ENCODE measurements at regions not wholly inside any gene's neighbourhood (a gene's known extent, or its start where the extent isn't known, plus 50 kb on each side); places are given as distances from the start of the nearest gene placed in this dataset.

DNA sequence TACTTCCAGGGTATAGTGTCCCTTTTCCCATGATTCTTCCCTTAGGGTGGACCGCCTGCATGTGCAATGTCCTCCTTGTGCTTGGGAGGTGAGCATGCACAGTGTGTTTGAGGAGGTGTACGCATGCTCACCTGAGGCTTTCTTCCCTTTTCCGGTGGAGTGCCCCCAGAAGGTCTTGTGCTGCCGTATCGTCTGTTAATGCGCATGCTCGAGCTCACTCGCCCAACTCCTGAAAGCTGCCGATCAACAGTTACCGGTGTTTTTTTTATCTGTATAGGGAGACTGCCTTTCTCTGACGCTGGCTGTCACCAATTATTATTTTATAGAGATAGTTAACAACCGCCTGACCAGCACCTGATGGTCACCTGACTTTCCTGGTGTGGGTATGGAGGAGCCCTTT lies 458.8 kb upstream of the MEX3C start:
- TF ChIP-seq SIN3A (IDR thresholded peaks at IDR 0.05; ENCODE audit: borderline replicate concordance, insufficient read depth, low read length) (no peak), TAF1 (IDR thresholded peaks at IDR 0.05; ENCODE audit: borderline replicate concordance, insufficient read depth, low read length) (no peak), POLR2AphosphoS5 (IDR thresholded peaks at IDR 0.05; ENCODE audit: low read depth, low read length) (no peak), FOXP2 (optimal IDR thresholded peaks at IDR 0.05; ENCODE audit: borderline replicate concordance, extremely low read depth, extremely low read length, insufficient read depth) (no peak)
- TF ChIP-seq, protein P1, sequence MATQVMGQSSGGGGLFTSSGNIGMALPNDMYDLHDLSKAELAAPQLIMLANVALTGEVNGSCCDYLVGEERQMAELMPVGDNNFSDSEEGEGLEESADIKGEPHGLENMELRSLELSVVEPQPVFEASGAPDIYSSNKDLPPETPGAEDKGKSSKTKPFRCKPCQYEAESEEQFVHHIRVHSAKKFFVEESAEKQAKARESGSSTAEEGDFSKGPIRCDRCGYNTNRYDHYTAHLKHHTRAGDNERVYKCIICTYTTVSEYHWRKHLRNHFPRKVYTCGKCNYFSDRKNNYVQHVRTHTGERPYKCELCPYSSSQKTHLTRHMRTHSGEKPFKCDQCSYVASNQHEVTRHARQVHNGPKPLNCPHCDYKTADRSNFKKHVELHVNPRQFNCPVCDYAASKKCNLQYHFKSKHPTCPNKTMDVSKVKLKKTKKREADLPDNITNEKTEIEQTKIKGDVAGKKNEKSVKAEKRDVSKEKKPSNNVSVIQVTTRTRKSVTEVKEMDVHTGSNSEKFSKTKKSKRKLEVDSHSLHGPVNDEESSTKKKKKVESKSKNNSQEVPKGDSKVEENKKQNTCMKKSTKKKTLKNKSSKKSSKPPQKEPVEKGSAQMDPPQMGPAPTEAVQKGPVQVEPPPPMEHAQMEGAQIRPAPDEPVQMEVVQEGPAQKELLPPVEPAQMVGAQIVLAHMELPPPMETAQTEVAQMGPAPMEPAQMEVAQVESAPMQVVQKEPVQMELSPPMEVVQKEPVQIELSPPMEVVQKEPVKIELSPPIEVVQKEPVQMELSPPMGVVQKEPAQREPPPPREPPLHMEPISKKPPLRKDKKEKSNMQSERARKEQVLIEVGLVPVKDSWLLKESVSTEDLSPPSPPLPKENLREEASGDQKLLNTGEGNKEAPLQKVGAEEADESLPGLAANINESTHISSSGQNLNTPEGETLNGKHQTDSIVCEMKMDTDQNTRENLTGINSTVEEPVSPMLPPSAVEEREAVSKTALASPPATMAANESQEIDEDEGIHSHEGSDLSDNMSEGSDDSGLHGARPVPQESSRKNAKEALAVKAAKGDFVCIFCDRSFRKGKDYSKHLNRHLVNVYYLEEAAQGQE (IDR thresholded peaks at IDR 0.05; ENCODE audit: insufficient read depth in 1 of 2, low read depth in 2 of 2, low read length in 2 of 2): no peak

GRCh38 chr18:51658436-51658835 lies 461.0 kb upstream of the MEX3C start:
- TF ChIP-seq, protein P1 (IDR thresholded peaks at IDR 0.05; ENCODE audit: insufficient read depth in 1 of 2, low read depth in 2 of 2, low read length in 2 of 2): no peak
- TF ChIP-seq TAF1 (IDR thresholded peaks at IDR 0.05; ENCODE audit: borderline replicate concordance, insufficient read depth, low read length): no peak
- TF ChIP-seq POLR2AphosphoS5 (IDR thresholded peaks at IDR 0.05; ENCODE audit: low read depth, low read length): no peak
- TF ChIP-seq SIN3A (IDR thresholded peaks at IDR 0.05; ENCODE audit: borderline replicate concordance, insufficient read depth, low read length): no peak
- no peak for TF ChIP-seq FOXP2 (optimal IDR thresholded peaks at IDR 0.05; ENCODE audit: borderline replicate concordance, extremely low read depth, extremely low read length, insufficient read depth)

DNA sequence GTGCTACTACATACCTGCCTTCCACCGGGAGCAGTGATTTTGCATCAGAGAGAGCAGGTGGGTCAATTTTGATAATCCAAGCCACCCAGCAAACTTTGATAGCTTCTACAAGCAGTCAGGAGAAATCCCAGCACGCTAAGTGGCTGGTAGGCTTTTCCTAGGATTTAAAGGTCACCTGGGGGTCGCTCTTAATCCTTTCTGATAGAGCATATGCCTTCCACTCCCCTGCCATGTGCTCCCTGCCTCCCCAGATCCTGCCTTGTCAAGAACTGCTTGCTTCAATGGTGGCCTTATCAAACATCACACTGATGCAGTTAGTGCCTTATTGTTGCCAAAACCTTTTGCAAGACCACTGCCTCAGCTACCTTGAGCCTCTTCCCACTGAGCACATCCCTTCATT lies 462.3 kb upstream of the MEX3C start:
- TF ChIP-seq SIN3A (IDR thresholded peaks at IDR 0.05; ENCODE audit: borderline replicate concordance, insufficient read depth, low read length): no peak
- TF ChIP-seq POLR2AphosphoS5 (IDR thresholded peaks at IDR 0.05; ENCODE audit: low read depth, low read length): no peak
- TF ChIP-seq, protein P1 (IDR thresholded peaks at IDR 0.05; ENCODE audit: insufficient read depth in 1 of 2, low read depth in 2 of 2, low read length in 2 of 2): no peak
- no peak for TF ChIP-seq FOXP2 (optimal IDR thresholded peaks at IDR 0.05; ENCODE audit: borderline replicate concordance, extremely low read depth, extremely low read length, insufficient read depth)
- TF ChIP-seq TAF1 (IDR thresholded peaks at IDR 0.05; ENCODE audit: borderline replicate concordance, insufficient read depth, low read length): no peak

GRCh38 chr18:51660188-51660715 lies 462.8 kb upstream of the MEX3C start:
- no peak for TF ChIP-seq SIN3A (IDR thresholded peaks at IDR 0.05; ENCODE audit: borderline replicate concordance, insufficient read depth, low read length)
- TF ChIP-seq FOXP2 (optimal IDR thresholded peaks at IDR 0.05; ENCODE audit: borderline replicate concordance, extremely low read depth, extremely low read length, insufficient read depth): no peak
- no peak for TF ChIP-seq POLR2AphosphoS5 (IDR thresholded peaks at IDR 0.05; ENCODE audit: low read depth, low read length)
- TF ChIP-seq, protein P1 (IDR thresholded peaks at IDR 0.05; ENCODE audit: insufficient read depth in 1 of 2, low read depth in 2 of 2, low read length in 2 of 2): no peak
- no peak for TF ChIP-seq TAF1 (IDR thresholded peaks at IDR 0.05; ENCODE audit: borderline replicate concordance, insufficient read depth, low read length)

- TF ChIP-seq SIN3A (IDR thresholded peaks at IDR 0.05; ENCODE audit: borderline replicate concordance, insufficient read depth, low read length) (no peak), POLR2AphosphoS5 (IDR thresholded peaks at IDR 0.05; ENCODE audit: low read depth, low read length) (no peak), FOXP2 (optimal IDR thresholded peaks at IDR 0.05; ENCODE audit: borderline replicate concordance, extremely low read depth, extremely low read length, insufficient read depth) (no peak)
- TF ChIP-seq, protein P1 (IDR thresholded peaks at IDR 0.05; ENCODE audit: insufficient read depth in 1 of 2, low read depth in 2 of 2, low read length in 2 of 2): no peak
These were observed 466.8 kb upstream of the MEX3C start for GRCh38 chr18:51664236-51664635.

Measured in PFSK-1 (cell line).